ENCODE measurements at regions not wholly inside any gene's neighbourhood (a gene's known extent, or its start where the extent isn't known, plus 50 kb on each side); places are given as distances from the start of the nearest gene placed in this dataset.
"Not testable (repeated sequence)": the region's sequence is repeated elsewhere in the genome, so short reads cannot be mapped to it uniquely, and the experiment has no call there.

DNA sequence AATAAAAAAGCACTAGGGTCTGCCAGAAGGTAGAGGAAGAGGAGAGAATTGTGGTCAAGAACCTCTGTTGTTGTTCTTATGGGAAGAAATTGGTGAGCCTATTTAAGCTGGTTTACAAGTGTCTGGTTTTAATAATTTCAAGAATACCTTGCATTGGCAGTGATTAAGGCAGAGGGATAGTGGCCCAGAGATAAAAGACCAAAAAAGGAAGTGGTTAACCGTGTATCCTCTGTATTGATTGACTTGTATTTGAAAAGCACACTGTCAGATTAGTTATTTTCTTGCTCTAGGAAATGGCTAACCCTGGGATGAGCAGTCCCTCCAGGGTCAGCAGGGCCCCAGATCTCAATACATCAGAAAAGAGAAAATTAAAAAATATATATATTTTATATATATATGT, 190.1 kb downstream of the SPIN4 start:
- H3K27me3 ChIP-seq (ENCODE audit: low read depth); H3K9me3 ChIP-seq; H3K4me3 ChIP-seq; in situ Hi-C loops (cut with MboI; ENCODE audit: low sequenced_read_pairs); H3K4me1 ChIP-seq; DNase-seq (ENCODE audit: low spot score in 2 of 2); H3K36me3 ChIP-seq (replicated peaks): not testable (repeated sequence)

- H3K27me3 ChIP-seq (ENCODE audit: low read depth); H3K9me3 ChIP-seq; H3K36me3 ChIP-seq (replicated peaks); in situ Hi-C loops (cut with MboI; ENCODE audit: low sequenced_read_pairs); H3K4me1 ChIP-seq; H3K4me3 ChIP-seq; DNase-seq (ENCODE audit: low spot score in 2 of 2): not testable (repeated sequence)
Measured at GRCh38 chrX:63160340-63160739, 190.8 kb downstream of the SPIN4 start.

- H3K9me3 ChIP-seq; in situ Hi-C loops (cut with MboI; ENCODE audit: low sequenced_read_pairs); H3K27me3 ChIP-seq (ENCODE audit: low read depth); DNase-seq (ENCODE audit: low spot score in 2 of 2); H3K4me3 ChIP-seq; H3K36me3 ChIP-seq (replicated peaks); H3K4me1 ChIP-seq: not testable (repeated sequence)
Measured at GRCh38 chrX:63145526-63145925, 205.6 kb downstream of the SPIN4 start.

- H3K9me3 ChIP-seq; H3K4me3 ChIP-seq; in situ Hi-C loops (cut with MboI; ENCODE audit: low sequenced_read_pairs); H3K36me3 ChIP-seq (replicated peaks); H3K27me3 ChIP-seq (ENCODE audit: low read depth); H3K4me1 ChIP-seq; DNase-seq (ENCODE audit: low spot score in 2 of 2): not testable (repeated sequence)
Measured at GRCh38 chrX:63142588-63142987, 208.5 kb downstream of the SPIN4 start.

- H3K36me3 ChIP-seq (replicated peaks); in situ Hi-C loops (cut with MboI; ENCODE audit: low sequenced_read_pairs); H3K4me1 ChIP-seq; H3K9me3 ChIP-seq; H3K4me3 ChIP-seq; DNase-seq (ENCODE audit: low spot score in 2 of 2); H3K27me3 ChIP-seq (ENCODE audit: low read depth): not testable (repeated sequence)
Measured at GRCh38 chrX:63135859-63136258, 215.3 kb downstream of the SPIN4 start.

- no peaks in the 10 kb centered on the region for H3K9me3 ChIP-seq
- H3K4me1 ChIP-seq, result no peaks in the 10 kb centered on the region
- DNase-seq (ENCODE audit: low spot score in 2 of 2), result peak; percentile 20 to 62
- in situ Hi-C loops (cut with MboI; ENCODE audit: low sequenced_read_pairs), result no loop called here
- H3K27me3 ChIP-seq (ENCODE audit: low read depth), result no peaks in the 10 kb centered on the region
- no peak overlapping the region for H3K4me3 ChIP-seq
- no peaks in the 10 kb centered on the region for H3K36me3 ChIP-seq (replicated peaks)
Measured at GRCh38 chrX:63128509-63128908, 222.6 kb downstream of the SPIN4 start.

DNA sequence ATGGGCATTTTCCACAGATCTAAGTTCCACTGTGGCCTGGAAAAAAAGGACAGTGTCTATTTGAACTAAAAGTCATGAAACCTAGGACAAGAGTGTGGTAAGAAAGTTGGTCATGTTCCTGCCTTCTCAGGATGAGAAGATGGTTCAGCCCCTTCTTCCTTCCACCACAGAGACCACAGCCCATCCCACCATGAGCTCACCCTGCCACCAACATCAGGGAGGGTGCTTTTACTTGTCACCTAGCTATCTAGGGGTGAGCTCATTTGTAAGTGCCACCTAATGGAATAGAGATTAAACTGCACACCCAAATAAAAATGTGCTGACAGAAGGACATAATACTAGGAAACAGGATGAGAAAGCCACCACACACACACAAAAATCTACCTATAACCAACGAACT, 235.9 kb downstream of the SPIN4 start:
- H3K36me3 ChIP-seq (replicated peaks), result no peaks in the 10 kb centered on the region
- H3K27me3 ChIP-seq (ENCODE audit: low read depth), result no peaks in the 10 kb centered on the region
- DNase-seq (ENCODE audit: low spot score in 2 of 2), result no peak
- no peaks in the 10 kb centered on the region for H3K9me3 ChIP-seq
- H3K4me3 ChIP-seq, result no peak overlapping the region
- in situ Hi-C loops (cut with MboI; ENCODE audit: low sequenced_read_pairs), result no loop called here
- H3K4me1 ChIP-seq, result no peaks in the 10 kb centered on the region

- H3K27me3 ChIP-seq (ENCODE audit: low read depth), result no peaks in the 10 kb centered on the region
- no peak for DNase-seq (ENCODE audit: low spot score in 2 of 2)
- H3K36me3 ChIP-seq (replicated peaks), result no peaks in the 10 kb centered on the region
- H3K4me3 ChIP-seq, result no peak overlapping the region
- H3K9me3 ChIP-seq, result no peaks in the 10 kb centered on the region
- in situ Hi-C loops (cut with MboI; ENCODE audit: low sequenced_read_pairs), result no loop called here
- H3K4me1 ChIP-seq, result no peaks in the 10 kb centered on the region
Measured at GRCh38 chrX:63101879-63102620, 249.1 kb downstream of the SPIN4 start.

DNA sequence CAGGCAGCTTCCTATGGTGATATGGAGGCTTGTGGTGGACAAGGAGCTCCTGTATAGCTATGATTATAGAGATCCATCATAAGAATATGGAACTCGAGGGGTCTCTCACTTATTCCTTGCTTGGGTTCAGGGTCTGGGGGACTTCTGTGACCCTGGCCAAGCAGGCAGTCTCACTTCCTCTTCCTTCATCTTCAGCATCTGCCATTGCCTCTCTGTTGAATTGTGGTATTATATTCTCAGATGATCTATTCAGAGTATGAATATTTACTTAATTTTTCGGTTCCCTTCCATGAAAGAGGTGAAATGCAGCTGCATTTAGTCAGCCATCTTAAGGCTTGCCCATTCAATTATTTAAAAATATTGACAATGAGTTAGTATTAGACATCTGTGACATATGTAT, 292.9 kb downstream of the SPIN4 start:
- H3K27me3 ChIP-seq (ENCODE audit: low read depth), result no peaks in the 10 kb centered on the region
- H3K4me1 ChIP-seq, result no peaks in the 10 kb centered on the region
- DNase-seq (ENCODE audit: low spot score in 2 of 2), result no peak
- in situ Hi-C loops (cut with MboI; ENCODE audit: low sequenced_read_pairs), result no loop called here
- H3K9me3 ChIP-seq, result no peaks in the 10 kb centered on the region
- H3K36me3 ChIP-seq (replicated peaks), result no peaks in the 10 kb centered on the region
- H3K4me3 ChIP-seq, result no peak overlapping the region

DNA sequence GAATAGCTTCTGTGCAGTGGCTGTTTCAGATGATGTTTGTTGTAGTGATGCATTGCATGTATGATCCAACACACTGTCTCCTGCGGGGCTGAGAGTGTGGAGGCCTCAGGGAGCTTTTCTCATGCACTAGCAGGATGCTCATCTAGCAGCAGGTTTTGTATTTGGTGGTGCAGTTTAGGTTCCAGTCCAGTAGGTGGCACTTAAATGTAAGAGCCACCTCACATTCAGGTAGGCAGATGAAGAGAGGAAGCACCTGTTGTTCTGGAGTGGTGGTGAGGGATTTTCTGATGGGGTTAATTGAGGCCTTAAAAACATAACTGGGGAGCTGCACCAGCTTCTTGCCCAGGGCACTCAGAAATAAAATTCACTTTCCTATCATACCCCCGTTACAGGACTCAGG, 300.9 kb downstream of the SPIN4 start:
- no peaks in the 10 kb centered on the region for H3K4me1 ChIP-seq
- no peaks in the 10 kb centered on the region for H3K36me3 ChIP-seq (replicated peaks)
- no peaks in the 10 kb centered on the region for H3K9me3 ChIP-seq
- H3K27me3 ChIP-seq (ENCODE audit: low read depth), result no peaks in the 10 kb centered on the region
- DNase-seq (ENCODE audit: low spot score in 2 of 2), result peak in 1 of 2 experiments; percentile 16
- H3K4me3 ChIP-seq, result no peak overlapping the region
- in situ Hi-C loops (cut with MboI; ENCODE audit: low sequenced_read_pairs), result no loop called here

DNA sequence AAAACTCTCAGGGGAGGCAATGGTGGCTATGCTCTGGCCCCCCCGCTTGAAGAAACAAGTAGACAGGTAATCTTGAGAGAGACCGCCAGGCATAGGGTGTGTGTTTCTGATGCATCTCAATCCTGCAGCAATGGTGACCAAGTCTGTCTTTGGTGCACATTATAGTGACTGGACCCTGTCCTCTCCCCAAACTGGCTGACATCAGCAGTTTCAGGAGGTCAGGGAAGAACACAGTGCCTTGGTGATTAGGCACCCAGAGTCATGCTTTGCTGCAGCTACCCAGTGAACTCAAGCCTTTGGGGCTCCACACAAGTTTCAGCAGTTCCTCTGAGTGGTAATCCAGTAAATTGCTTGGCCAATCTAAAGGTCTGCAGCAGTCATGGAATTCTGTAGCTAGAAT, 318.3 kb downstream of the SPIN4 start:
- no peaks in the 10 kb centered on the region for H3K36me3 ChIP-seq (replicated peaks)
- 0 out of 2 replicates have a peak, but pooled peaks cover 4% of the 10 kb centered on the region for H3K9me3 ChIP-seq
- no peaks in the 10 kb centered on the region for H3K4me1 ChIP-seq
- no peak for DNase-seq (ENCODE audit: low spot score in 2 of 2)
- H3K4me3 ChIP-seq, result no peak overlapping the region
- no peaks in the 10 kb centered on the region for H3K27me3 ChIP-seq (ENCODE audit: low read depth)
- in situ Hi-C loops (cut with MboI; ENCODE audit: low sequenced_read_pairs), result no loop called here

DNA sequence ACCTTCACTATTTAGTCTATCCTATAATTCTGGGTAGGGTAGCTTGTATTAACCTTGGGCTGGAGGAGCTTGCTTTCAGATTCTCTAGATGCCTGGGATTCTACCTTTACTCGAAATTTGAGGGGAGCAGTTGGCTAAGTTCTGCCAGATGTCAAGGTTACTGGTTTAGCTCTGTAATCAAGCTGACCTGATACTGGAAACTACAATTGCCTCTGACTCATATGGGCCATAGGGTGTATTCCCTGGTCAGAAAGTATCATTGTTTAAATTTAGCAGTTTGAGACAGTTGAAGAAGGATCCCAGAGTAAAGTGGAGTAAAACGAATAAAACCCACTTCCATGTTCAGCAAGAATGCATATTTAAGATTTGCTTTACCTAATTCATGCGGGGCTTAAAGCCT, 337.6 kb downstream of the SPIN4 start:
- in situ Hi-C loops (cut with MboI; ENCODE audit: low sequenced_read_pairs), result no loop called here
- Histone ChIP-seq H3K27me3 (ENCODE audit: low read depth) (no peaks in the 10 kb centered on the region), H3K4me1 (no peaks in the 10 kb centered on the region), H3K4me3 (no peak overlapping the region), H3K36me3 (replicated peaks) (no peaks in the 10 kb centered on the region), H3K9me3 (no peaks in the 10 kb centered on the region)
- no peak for DNase-seq (ENCODE audit: low spot score in 2 of 2)

- no peak overlapping the region for H3K4me3 ChIP-seq
- no peaks in the 10 kb centered on the region for H3K36me3 ChIP-seq (replicated peaks)
- H3K9me3 ChIP-seq, result no peaks in the 10 kb centered on the region
- no peak for DNase-seq (ENCODE audit: low spot score in 2 of 2)
- H3K27me3 ChIP-seq (ENCODE audit: low read depth), result no peaks in the 10 kb centered on the region
- H3K4me1 ChIP-seq, result no peaks in the 10 kb centered on the region
- in situ Hi-C loops (cut with MboI; ENCODE audit: low sequenced_read_pairs), result no loop called here
Measured at GRCh38 chrX:63012574-63012973, 338.6 kb downstream of the SPIN4 start.

DNA sequence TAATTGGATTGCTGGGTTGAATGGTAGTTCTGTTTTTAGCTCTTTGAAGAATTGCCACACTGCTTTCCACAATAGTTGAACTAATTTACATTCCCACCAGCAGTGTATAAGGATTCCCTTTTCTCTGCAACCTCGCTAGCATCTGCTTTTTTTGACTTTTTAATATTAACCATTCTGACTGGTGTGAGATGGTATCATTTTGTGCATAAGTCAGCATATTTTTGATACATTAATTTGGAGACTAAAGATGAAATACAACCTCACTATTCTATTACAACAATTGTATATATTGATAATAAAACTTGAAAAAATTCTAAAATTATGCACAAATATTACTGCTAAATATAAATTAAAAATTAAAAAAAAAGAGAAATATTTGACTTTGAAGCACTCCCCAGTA, 350.9 kb downstream of the SPIN4 start:
- DNase-seq (ENCODE audit: low spot score in 2 of 2); H3K4me1 ChIP-seq; in situ Hi-C loops (cut with MboI; ENCODE audit: low sequenced_read_pairs); H3K9me3 ChIP-seq; H3K27me3 ChIP-seq (ENCODE audit: low read depth); H3K4me3 ChIP-seq; H3K36me3 ChIP-seq (replicated peaks): not testable (repeated sequence)
